ENCODE measurements at regions not wholly inside any gene's neighbourhood (a gene's known extent, or its start where the extent isn't known, plus 50 kb on each side); places are given as distances from the start of the nearest gene placed in this dataset.

DNA sequence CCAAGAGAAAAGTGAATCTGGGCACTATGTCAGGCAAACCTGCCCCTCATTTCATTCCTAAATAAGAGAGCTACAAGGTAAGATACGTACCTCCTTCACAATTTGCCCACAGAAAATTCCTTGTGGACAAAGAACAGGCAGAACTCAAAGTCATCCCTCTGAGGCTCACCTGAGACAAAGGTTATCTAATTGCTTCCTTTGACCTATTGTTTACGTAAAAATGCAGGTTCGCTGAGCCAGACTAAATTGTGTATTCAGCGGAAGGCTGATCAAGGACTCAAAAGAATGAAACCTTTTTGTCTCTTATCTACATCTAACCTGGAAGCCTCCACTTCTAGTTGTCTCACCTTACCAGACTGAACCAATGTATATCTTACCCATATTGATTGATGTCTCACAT, 213.3 kb downstream of the POSTN start:
- no peaks in the 10 kb centered on the region for H3K9me3 ChIP-seq (ENCODE audit: control insufficient read depth in 2 of 3, insufficient read depth in 1 of 3, low read length in 3 of 3)
- H3K27me3 ChIP-seq (ENCODE audit: control insufficient read depth, insufficient read depth, low read length) = no peaks in the 10 kb centered on the region
- no peak for TF ChIP-seq CTCF (IDR thresholded peaks at IDR 0.05; ENCODE audit: borderline replicate concordance, extremely low read depth, insufficient read depth)
- no peaks in the 10 kb centered on the region for H3K36me3 ChIP-seq (ENCODE audit: control insufficient read depth in 2 of 3, insufficient read depth in 3 of 3, low read length in 3 of 3)
- FAIRE-seq (no peak), DNase-seq (no peak)
- intact Hi-C loops (cut with DNase I) = no loop called here
- no peak overlapping the region for H3K4me3 ChIP-seq (ENCODE audit: low read length in 3 of 3)
- no peak overlapping the region for H3K9ac ChIP-seq (ENCODE audit: low read length in 3 of 3)
- no peak overlapping the region for H3K27ac ChIP-seq (ENCODE audit: low read depth in 2 of 2, low read length in 2 of 2)
- H3K4me1 ChIP-seq (ENCODE audit: control insufficient read depth in 2 of 3, insufficient read depth in 2 of 3, low read depth in 1 of 3, low read length in 3 of 3) = no peaks in the 10 kb centered on the region

DNA sequence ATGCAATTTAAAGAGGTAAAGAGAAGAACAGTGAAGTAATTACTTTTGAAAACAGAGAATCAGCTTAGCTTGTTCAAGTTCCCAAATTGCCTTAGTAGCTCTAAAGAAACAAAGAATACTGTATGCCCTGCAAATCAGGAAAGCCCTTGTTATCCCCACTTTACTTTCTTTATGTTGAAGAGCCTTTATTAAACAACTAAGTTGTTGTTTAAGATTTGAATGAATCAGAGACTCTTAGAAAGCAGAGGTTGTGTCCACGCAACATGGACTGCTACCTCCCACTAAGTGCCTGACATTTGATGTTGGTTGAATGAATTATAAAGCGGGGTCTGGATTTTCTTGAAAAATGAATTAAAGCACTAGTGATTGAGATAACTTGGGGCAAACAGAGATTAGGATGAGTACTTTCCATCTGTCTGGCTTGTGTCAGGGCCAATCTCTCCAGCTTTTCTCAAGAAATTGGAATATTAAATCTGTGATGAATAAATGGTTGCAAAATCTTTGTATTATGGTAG, 214.7 kb downstream of the POSTN start:
- Histone ChIP-seq H3K27ac (ENCODE audit: low read depth in 2 of 2, low read length in 2 of 2) (no peak overlapping the region), H3K9me3 (ENCODE audit: control insufficient read depth in 2 of 3, insufficient read depth in 1 of 3, low read length in 3 of 3) (no peaks in the 10 kb centered on the region), H3K4me1 (ENCODE audit: control insufficient read depth in 2 of 3, insufficient read depth in 2 of 3, low read depth in 1 of 3, low read length in 3 of 3) (no peaks in the 10 kb centered on the region), H3K27me3 (ENCODE audit: control insufficient read depth, insufficient read depth, low read length) (no peaks in the 10 kb centered on the region), H3K9ac (ENCODE audit: low read length in 3 of 3) (no peak overlapping the region), H3K36me3 (ENCODE audit: control insufficient read depth in 2 of 3, insufficient read depth in 3 of 3, low read length in 3 of 3) (no peaks in the 10 kb centered on the region), H3K4me3 (ENCODE audit: low read length in 3 of 3) (no peak overlapping the region)
- no peak for TF ChIP-seq CTCF (IDR thresholded peaks at IDR 0.05; ENCODE audit: borderline replicate concordance, extremely low read depth, insufficient read depth)
- intact Hi-C loops (cut with DNase I) = no loop called here
- no peak for DNase-seq
- FAIRE-seq = no peak

- no peak overlapping the region for H3K9ac ChIP-seq (ENCODE audit: low read length in 3 of 3)
- DNase-seq (no peak), FAIRE-seq (no peak)
- H3K4me1 ChIP-seq (ENCODE audit: control insufficient read depth in 2 of 3, insufficient read depth in 2 of 3, low read depth in 1 of 3, low read length in 3 of 3) = no peaks in the 10 kb centered on the region
- H3K36me3 ChIP-seq (ENCODE audit: control insufficient read depth in 2 of 3, insufficient read depth in 3 of 3, low read length in 3 of 3) = no peaks in the 10 kb centered on the region
- TF ChIP-seq CTCF (IDR thresholded peaks at IDR 0.05; ENCODE audit: borderline replicate concordance, extremely low read depth, insufficient read depth) = no peak
- no peaks in the 10 kb centered on the region for H3K9me3 ChIP-seq (ENCODE audit: control insufficient read depth in 2 of 3, insufficient read depth in 1 of 3, low read length in 3 of 3)
- H3K4me3 ChIP-seq (ENCODE audit: low read length in 3 of 3) = no peak overlapping the region
- H3K27me3 ChIP-seq (ENCODE audit: control insufficient read depth, insufficient read depth, low read length) = no peaks in the 10 kb centered on the region
- intact Hi-C loops (cut with DNase I) = no loop called here
- H3K27ac ChIP-seq (ENCODE audit: low read depth in 2 of 2, low read length in 2 of 2) = no peak overlapping the region
Measured at GRCh38 chr13:37383046-37383445, 215.5 kb downstream of the POSTN start.

GRCh38 chr13:37382146-37382545, 216.4 kb downstream of the POSTN start:
- no peak for TF ChIP-seq CTCF (IDR thresholded peaks at IDR 0.05; ENCODE audit: borderline replicate concordance, extremely low read depth, insufficient read depth)
- Histone ChIP-seq H3K4me3 (ENCODE audit: low read length in 3 of 3) (no peak overlapping the region), H3K9me3 (ENCODE audit: control insufficient read depth in 2 of 3, insufficient read depth in 1 of 3, low read length in 3 of 3) (no peaks in the 10 kb centered on the region), H3K27me3 (ENCODE audit: control insufficient read depth, insufficient read depth, low read length) (no peaks in the 10 kb centered on the region), H3K36me3 (ENCODE audit: control insufficient read depth in 2 of 3, insufficient read depth in 3 of 3, low read length in 3 of 3) (no peaks in the 10 kb centered on the region), H3K27ac (ENCODE audit: low read depth in 2 of 2, low read length in 2 of 2) (no peak overlapping the region), H3K4me1 (ENCODE audit: control insufficient read depth in 2 of 3, insufficient read depth in 2 of 3, low read depth in 1 of 3, low read length in 3 of 3) (no peaks in the 10 kb centered on the region), H3K9ac (ENCODE audit: low read length in 3 of 3) (no peak overlapping the region)
- FAIRE-seq = no peak
- DNase-seq = no peak
- intact Hi-C loops (cut with DNase I) = no loop called here
